IMR-90 (cell line): ENCODE measurements at regions not wholly inside any gene's neighbourhood (a gene's known extent, or its start where the extent isn't known, plus 50 kb on each side); places are given as distances from the start of the nearest gene placed in this dataset.

Experiments used
- ATAC-seq: fragments of 200-7000 bp; cut with Tn5 transposase; 2 replicates; pipeline ENCODE4 v1.9.1; 2020; ENCODE audit warnings: low read depth, mild to moderate bottlenecking, moderate library complexity
- BruUV-seq: library from RNA; stranded (reverse); fragments of 400-500 nt; replicated peaks from 2 replicates; lab custom pipeline; 2021; lab: Mats Ljungman, UMichigan
- CTCF ChIA-PET: fragments of 300-600 bp; formaldehyde crosslinking; extraction: SDS; loops from one replicate; lab custom pipeline; 2021; ENCODE audit warnings: antibody characterized with exemption; lab: Yijun Ruan, JAX
- POLR2A ChIA-PET: fragments of 300-600 bp; sonication (Branson Sonifier 250); formaldehyde crosslinking; loops from one replicate; lab custom pipeline; 2022; ENCODE audit warnings: antibody characterized with exemption; ENCODE audit not compliant: unreplicated experiment; lab: Charles Lee
- DNase-seq: peaks from one replicate; pipeline ENCODE4 v3.0.0; 2013
- H2AFZ ChIP-seq: replicated peaks from 2 replicates; pipeline ENCODE3; 2013; ENCODE audit warnings: low read length, mild to moderate bottlenecking; ENCODE audit not compliant: poor library complexity
- H2AK5ac ChIP-seq: 2 replicates; pipeline ENCODE4 v1.6.1; 2013; ENCODE audit warnings: low read depth, low read length, inconsistent platforms
- H2AK9ac ChIP-seq: replicated peaks from 2 replicates; pipeline ENCODE3; 2013; ENCODE audit warnings: mild to moderate bottlenecking, low read depth, low read length, moderate library complexity; ENCODE audit not compliant: poor library complexity
- H2BK120ac ChIP-seq: 2 replicates; pipeline ENCODE4 v1.6.1; 2013; ENCODE audit warnings: low read depth, low read length, inconsistent platforms
- H2BK15ac ChIP-seq: 3 replicates; pipeline ENCODE4 v1.6.1; 2013; ENCODE audit warnings: low read depth, low read length, inconsistent platforms
- H2BK20ac ChIP-seq: 2 replicates; pipeline ENCODE4 v1.6.1; 2013; ENCODE audit warnings: low read depth, mild to moderate bottlenecking, inconsistent platforms, low read length, moderate library complexity
- H2BK5ac ChIP-seq: 2 replicates; pipeline ENCODE4 v1.6.1; 2013; ENCODE audit warnings: mild to moderate bottlenecking, low read depth, low read length, inconsistent platforms; ENCODE audit not compliant: poor library complexity, severe bottlenecking
- H3K14ac ChIP-seq: replicated peaks from 2 replicates; pipeline ENCODE4 v1.6.1; 2013; ENCODE audit warnings: low read depth, low read length, inconsistent platforms
- H3K18ac ChIP-seq: 2 replicates; pipeline ENCODE4 v1.6.1; 2013; ENCODE audit warnings: low read depth, low read length, control low read depth
- H3K23ac ChIP-seq: 2 replicates; pipeline ENCODE4 v1.6.1; 2013; ENCODE audit warnings: low read depth, low read length, inconsistent platforms
- H3K27ac ChIP-seq: 2 replicates; pipeline ENCODE4 v1.5.1; 2013; ENCODE audit warnings: mild to moderate bottlenecking, control low read depth, low read length; ENCODE audit not compliant: insufficient read depth
- H3K27me3 ChIP-seq: 2 replicates; pipeline ENCODE4 v1.6.1; 2013; ENCODE audit warnings: low read length; ENCODE audit not compliant: control insufficient read depth, insufficient read depth
- H3K36me3 ChIP-seq: 2 replicates; pipeline ENCODE4 v1.6.1; 2013; ENCODE audit warnings: low read length, mixed read lengths; ENCODE audit not compliant: control insufficient read depth, insufficient read depth
- H3K4ac ChIP-seq: 2 replicates; pipeline ENCODE4 v1.6.1; 2013; ENCODE audit warnings: low read depth, low read length, inconsistent platforms
- H3K4me1 ChIP-seq: 2 replicates; pipeline ENCODE4 v1.6.1; 2013; ENCODE audit warnings: low read length, mixed read lengths; ENCODE audit not compliant: control insufficient read depth, insufficient read depth
- H3K4me2 ChIP-seq: 2 replicates; pipeline ENCODE4 v1.6.1; 2013; ENCODE audit warnings: low read depth, mild to moderate bottlenecking, control low read depth, low read length, moderate library complexity
- H3K4me3 ChIP-seq: 2 replicates; pipeline ENCODE4 v1.5.1; 2013; ENCODE audit warnings: low read depth, mild to moderate bottlenecking, control low read depth, low read length, moderate library complexity; ENCODE audit not compliant: insufficient read depth
- H3K56ac ChIP-seq: 2 replicates; pipeline ENCODE4 v1.6.1; 2013; ENCODE audit warnings: low read length, inconsistent platforms; ENCODE audit not compliant: insufficient read depth; ENCODE audit errors: extremely low read depth
- H3K79me1 ChIP-seq, 2 experiments: 2 replicates each; pipeline ENCODE4 v1.6.1; 2013; ENCODE audit warnings: low read length in 2 of 2, inconsistent platforms in 1 of 2, low read depth in 1 of 2
- H3K9ac ChIP-seq: 2 replicates; pipeline ENCODE4 v1.6.1; 2013; ENCODE audit warnings: low read depth, low read length, control low read depth
- H3K9me1 ChIP-seq: 2 replicates; pipeline ENCODE4 v1.6.1; 2013; ENCODE audit warnings: low read length, inconsistent platforms; ENCODE audit not compliant: insufficient read depth
- H3K9me3 ChIP-seq: 2 replicates; pipeline ENCODE4 v1.6.1; 2013; ENCODE audit warnings: low read length; ENCODE audit not compliant: control insufficient read depth, insufficient read depth
- H4K20me1 ChIP-seq: 2 replicates; pipeline ENCODE4 v1.6.1; 2013; ENCODE audit warnings: low read length, inconsistent platforms; ENCODE audit not compliant: insufficient read depth
- H4K5ac ChIP-seq: 2 replicates; pipeline ENCODE4 v1.6.1; 2013; ENCODE audit warnings: mild to moderate bottlenecking, low read depth, low read length, control low read depth
- H4K8ac ChIP-seq, 2 experiments: 2 replicates each; pipeline ENCODE4 v1.6.1; 2013; ENCODE audit warnings: low read depth in 2 of 2, low read length in 2 of 2, control low read depth in 1 of 2, inconsistent platforms in 1 of 2
- H4K91ac ChIP-seq: 2 replicates; pipeline ENCODE4 v1.6.1; 2013; ENCODE audit warnings: low read depth, low read length, inconsistent platforms; ENCODE audit not compliant: insufficient read depth
- BHLHE40 ChIP-seq: fragments of 150-350 bp; IDR thresholded peaks from 2 replicates; pipeline ENCODE4 v1.6.1; 2016; ENCODE audit warnings: mild to moderate bottlenecking, low read depth, low read length
- CEBPB ChIP-seq: IDR thresholded peaks from 2 replicates; pipeline ENCODE4 v1.6.1; 2012; ENCODE audit warnings: low read depth, low read length, improper control_type of control experiment
- CHD1 ChIP-seq: IDR thresholded peaks from 2 replicates; pipeline ENCODE4 v1.6.1; 2012; ENCODE audit warnings: low read depth, low read length, improper control_type of control experiment
- ELK1 ChIP-seq: fragments of 150-350 bp; IDR thresholded peaks from 2 replicates; pipeline ENCODE4 v1.6.1; 2016; ENCODE audit warnings: low read depth, mild to moderate bottlenecking, low read length, moderate library complexity, borderline replicate concordance
- MAFK ChIP-seq: IDR thresholded peaks from 2 replicates; pipeline ENCODE4 v1.6.1; 2012; ENCODE audit warnings: low read depth, low read length, improper control_type of control experiment
- NFE2L2 ChIP-seq: fragments of 150-350 bp; IDR thresholded peaks from 2 replicates; pipeline ENCODE4 v1.6.1; 2016; ENCODE audit warnings: low read depth, mild to moderate bottlenecking, low read length
- POLR2A ChIP-seq: IDR thresholded peaks from 2 replicates; pipeline ENCODE4 v1.6.1; 2012; ENCODE audit warnings: mild to moderate bottlenecking, low read depth, low read length
- RAD21 ChIP-seq: IDR thresholded peaks from 2 replicates; pipeline ENCODE4 v1.6.1; 2012; ENCODE audit warnings: low read length, improper control_type of control experiment
- RCOR1 ChIP-seq: IDR thresholded peaks from 2 replicates; pipeline ENCODE4 v1.6.1; 2012; ENCODE audit warnings: mild to moderate bottlenecking, low read length, improper control_type of control experiment; ENCODE audit not compliant: insufficient replicate concordance
- RFX5 ChIP-seq: IDR thresholded peaks from 2 replicates; pipeline ENCODE4 v1.8.0; 2012; ENCODE audit warnings: low read depth, mild to moderate bottlenecking, low read length, moderate library complexity
- SMC3 ChIP-seq: fragments of 150-350 bp; IDR thresholded peaks from 2 replicates; pipeline ENCODE4 v1.6.1; 2016; ENCODE audit warnings: low read depth, mild to moderate bottlenecking, antibody characterized with exemption, low read length, moderate library complexity
- WGBS, 2 experiments: methylation state at CpG; one replicate each; pipeline versions ENCODE4 v1.1.5 to v1.1.7; 2013; ENCODE audit warnings: missing lambda C conversion rate in 2 of 2; ENCODE audit not compliant: insufficient read length in 1 of 2; ENCODE audit errors: extremely low coverage in 2 of 2; 5-methylcytosine and 5-hydroxymethylcytosine counted together
- dilution Hi-C: fragments of 300-500 bp; cut with HindIII; formaldehyde crosslinking; loops from one replicate; pipeline ENCODE4 v1.14.3; 2018; ENCODE audit warnings: low sequenced_read_pairs; ENCODE audit not compliant: unreplicated experiment
- in situ Hi-C: fragments of 300-500 bp; cut with MboI; formaldehyde crosslinking; loops from 3 replicates; pipeline ENCODE4 v1.14.3; 2019; ENCODE audit warnings: low sequenced_read_pairs, inconsistent platforms, mixed read lengths
- intact Hi-C: fragments of 100-400 bp; cut with micrococcal nuclease; formaldehyde crosslinking; loops from 2 replicates; pipeline ENCODE4 v1.10.0; 2022
- TF ChIP-seq, protein P1 (sequence below): conservative IDR thresholded peaks from 2 replicates; pipeline ENCODE4 v1.5.1; 2012; ENCODE audit warnings: mild to moderate bottlenecking, low read depth, low read length, improper control_type of control experiment
- TF ChIP-seq, protein P2 (sequence below): fragments of 150-350 bp; IDR thresholded peaks from 2 replicates; pipeline ENCODE4 v1.6.1; 2017; ENCODE audit warnings: mild to moderate bottlenecking, antibody characterized with exemption, low read length, low read depth

DNA sequence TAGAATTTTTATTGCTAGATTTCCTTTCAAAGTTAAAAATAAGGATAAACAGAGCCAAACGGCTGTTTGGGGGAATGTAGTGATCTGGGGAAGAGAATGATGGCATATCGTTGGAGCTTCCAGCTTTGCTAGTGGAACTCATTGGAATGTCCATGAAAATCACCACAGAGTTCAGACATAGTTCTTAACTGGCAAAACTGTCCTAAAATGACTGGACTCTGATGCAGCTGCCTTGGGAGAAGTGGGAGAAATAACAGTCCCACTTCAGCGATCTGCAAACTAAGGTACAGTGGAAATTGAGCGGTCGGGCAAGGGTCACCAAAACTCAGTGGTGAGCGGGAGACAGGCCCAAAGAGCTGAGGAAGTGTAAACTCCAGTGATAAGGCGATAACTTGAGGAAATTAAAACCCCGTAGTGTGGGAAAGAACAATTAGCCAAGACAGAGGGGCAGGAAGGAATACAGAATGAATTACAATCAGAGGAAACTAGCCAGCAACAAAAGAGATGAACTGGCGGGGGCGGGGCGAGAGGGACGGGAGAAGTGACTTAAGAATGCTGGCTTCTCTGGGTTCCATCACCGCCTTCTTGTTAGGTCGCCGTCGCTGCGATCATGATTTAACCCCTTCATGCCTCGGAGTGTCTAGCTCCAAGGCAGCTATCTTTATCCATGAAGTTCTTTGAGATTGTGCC is 89.8 kb upstream of the ARHGAP29 start (continued):
- TF ChIP-seq RCOR1 = no peak

DNA sequence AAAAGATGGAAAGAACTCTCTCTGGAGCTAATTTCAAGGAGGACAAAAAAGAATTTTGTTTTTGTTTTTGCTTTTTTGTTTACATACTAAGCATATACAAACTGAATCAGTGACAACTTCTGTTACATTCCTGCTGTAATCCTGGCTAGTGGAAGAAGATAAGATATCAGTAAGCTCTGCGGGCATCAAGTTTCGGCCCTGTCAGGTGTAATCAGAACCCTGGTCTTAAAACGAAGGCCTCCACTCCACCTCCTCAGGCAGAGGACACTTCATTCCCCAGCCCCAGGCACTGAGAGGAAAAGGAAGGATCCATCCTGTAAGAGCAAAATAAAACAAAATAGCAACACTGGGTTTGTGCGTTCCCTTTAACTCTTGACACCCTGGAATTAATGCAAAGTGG is 88.9 kb upstream of the ARHGAP29 start:
- dilution Hi-C loops = no loop called here

More for the DNA sequence above, 88.9 kb upstream of the ARHGAP29 start:
- ATAC-seq = no peak
- Histone ChIP-seq H3K9me1 (peaks cover 16% of the 10 kb centered on the region), H3K4me3 (no peak overlapping the region), H4K20me1 (no peaks in the 10 kb centered on the region), H3K4ac (peak overlapping the region; percentile 94), H4K91ac (peak overlapping the region; percentile 97), H3K36me3 (no peaks in the 10 kb centered on the region), H3K4me1 (peaks cover 38% of the 10 kb centered on the region), H3K56ac (peak overlapping the region; percentile 58), H4K8ac (peak overlapping the region; percentile 87 to 96), H3K18ac (peak overlapping the region; percentile 99), H3K27me3 (no peaks in the 10 kb centered on the region), H3K27ac (peak overlapping the region; percentile 98), H3K23ac (peak overlapping the region; percentile 53; the same call in 1 of the 2 replicates), H4K5ac (peak overlapping the region; percentile 99), H3K9me3 (no peaks in the 10 kb centered on the region), H2BK5ac (peak overlapping the region; percentile 98), H3K14ac (peak overlapping the region; percentile 86), H3K9ac (peak overlapping the region; percentile 71), H2AK9ac (no peak overlapping the region), H2BK120ac (peak overlapping the region; percentile 96), H2BK20ac (peak overlapping the region; percentile 85), H2AFZ (no peak overlapping the region), H2AK5ac (peak overlapping the region; percentile 91), H2BK15ac (peak overlapping the region; percentile 96), H3K4me2 (peak overlapping the region; percentile 37), H3K79me1 (peaks cover 0 to 7% of the 10 kb centered on the region in 2 experiments; a peak in 1 of 4 replicates)
- intact Hi-C loops = loop anchor here (2.0 to 5.0 kb wide), 2 partner anchors 139 to 288 kb away; no protein-coding TSS in a partner anchor
- POLR2A ChIA-PET = no interaction called here
- CTCF ChIA-PET = interaction anchor here (0.7 to 2.4 kb wide), 7 partner anchors 9 to 327 kb away, joined by 3 to 15 read pairs (median 4); no protein-coding TSS in a partner anchor
- peak; percentile 15 for DNase-seq
- WGBS, 2 experiments = no CpG with 5 or more reads among the region's 4 CpGs
- in situ Hi-C loops = loop anchor here (5.0 to 25.0 kb wide), 2 partner anchors 84 to 439 kb away; partner anchors contain the start of gene DNTTIP2
- BruUV-seq = no TSS peak
- TF ChIP-seq RAD21 = no peak
- TF ChIP-seq CHD1 = no peak
- TF ChIP-seq POLR2A = no peak
- no peak for TF ChIP-seq ELK1
- TF ChIP-seq, protein P1, sequence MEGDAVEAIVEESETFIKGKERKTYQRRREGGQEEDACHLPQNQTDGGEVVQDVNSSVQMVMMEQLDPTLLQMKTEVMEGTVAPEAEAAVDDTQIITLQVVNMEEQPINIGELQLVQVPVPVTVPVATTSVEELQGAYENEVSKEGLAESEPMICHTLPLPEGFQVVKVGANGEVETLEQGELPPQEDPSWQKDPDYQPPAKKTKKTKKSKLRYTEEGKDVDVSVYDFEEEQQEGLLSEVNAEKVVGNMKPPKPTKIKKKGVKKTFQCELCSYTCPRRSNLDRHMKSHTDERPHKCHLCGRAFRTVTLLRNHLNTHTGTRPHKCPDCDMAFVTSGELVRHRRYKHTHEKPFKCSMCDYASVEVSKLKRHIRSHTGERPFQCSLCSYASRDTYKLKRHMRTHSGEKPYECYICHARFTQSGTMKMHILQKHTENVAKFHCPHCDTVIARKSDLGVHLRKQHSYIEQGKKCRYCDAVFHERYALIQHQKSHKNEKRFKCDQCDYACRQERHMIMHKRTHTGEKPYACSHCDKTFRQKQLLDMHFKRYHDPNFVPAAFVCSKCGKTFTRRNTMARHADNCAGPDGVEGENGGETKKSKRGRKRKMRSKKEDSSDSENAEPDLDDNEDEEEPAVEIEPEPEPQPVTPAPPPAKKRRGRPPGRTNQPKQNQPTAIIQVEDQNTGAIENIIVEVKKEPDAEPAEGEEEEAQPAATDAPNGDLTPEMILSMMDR = no peak
- TF ChIP-seq NFE2L2 = no peak
- no peak for TF ChIP-seq RCOR1
- TF ChIP-seq RFX5 = no peak
- TF ChIP-seq CEBPB = no peak
- TF ChIP-seq MAFK = no peak
- no peak for TF ChIP-seq BHLHE40
- TF ChIP-seq, protein P2, sequence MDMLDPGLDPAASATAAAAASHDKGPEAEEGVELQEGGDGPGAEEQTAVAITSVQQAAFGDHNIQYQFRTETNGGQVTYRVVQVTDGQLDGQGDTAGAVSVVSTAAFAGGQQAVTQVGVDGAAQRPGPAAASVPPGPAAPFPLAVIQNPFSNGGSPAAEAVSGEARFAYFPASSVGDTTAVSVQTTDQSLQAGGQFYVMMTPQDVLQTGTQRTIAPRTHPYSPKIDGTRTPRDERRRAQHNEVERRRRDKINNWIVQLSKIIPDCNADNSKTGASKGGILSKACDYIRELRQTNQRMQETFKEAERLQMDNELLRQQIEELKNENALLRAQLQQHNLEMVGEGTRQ = no peak
- TF ChIP-seq SMC3 = no peak
